Left kidney (tissue), 1 donor: ENCODE measurements at regions not wholly inside any gene's neighbourhood (a gene's known extent, or its start where the extent isn't known, plus 50 kb on each side); places are given as distances from the start of the nearest gene placed in this dataset.

Experiments
- DNase-seq: peaks from one replicate; pipeline ENCODE4 v3.0.0-alpha.2; 2013

DNA sequence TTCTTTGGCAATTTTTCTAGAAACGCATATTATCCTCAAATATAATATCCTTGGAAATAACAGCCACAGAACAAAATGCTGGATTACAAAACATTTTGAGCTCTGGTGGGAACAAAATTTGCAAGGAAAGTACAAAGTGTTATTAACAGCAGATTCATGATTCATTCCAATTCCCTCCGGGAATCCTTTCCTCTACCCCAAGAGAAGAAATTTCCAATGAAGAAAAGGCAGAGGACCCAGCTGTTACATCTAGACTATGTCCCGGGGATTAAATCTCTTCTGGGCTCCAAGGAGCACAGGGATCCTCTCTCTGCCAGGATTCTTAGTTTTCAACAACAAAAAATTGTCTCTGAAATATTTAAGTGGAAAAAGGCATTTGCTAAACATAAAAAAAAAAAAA is 51.6 kb upstream of the TMEFF2 start:
- no peak for DNase-seq

DNA sequence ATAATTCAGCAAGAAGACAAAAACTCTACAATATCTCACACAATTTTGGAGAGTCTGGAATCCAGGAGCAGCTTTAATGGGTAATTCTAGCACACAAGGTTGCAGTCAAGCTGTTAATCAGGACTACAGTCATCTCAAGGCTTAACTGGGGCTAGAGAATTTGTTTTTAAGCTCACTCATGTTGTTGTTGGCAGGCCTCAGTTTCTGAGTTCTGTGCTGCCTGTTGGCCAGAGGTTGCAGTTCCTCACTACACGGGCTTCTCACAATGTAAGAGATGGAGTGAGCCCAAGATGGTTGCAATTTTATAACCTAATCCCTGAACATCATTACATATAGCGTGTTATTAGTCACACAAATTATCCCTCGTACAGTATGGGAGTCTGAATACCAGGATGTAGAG is 50.6 kb upstream of the TMEFF2 start:
- no peak for DNase-seq
